GM21717 (cell line): ENCODE measurements at regions not wholly inside any gene's neighbourhood (a gene's known extent, or its start where the extent isn't known, plus 50 kb on each side); places are given as distances from the start of the nearest gene placed in this dataset.
A peak's percentile ranks its signal among the peaks of the same experiment; 100 is the strongest.

Experiments used
- ATAC-seq: cut with Tn5 transposase; IDR thresholded peaks from one replicate; pipeline ENCODE4 v1.9.1; 2021; ENCODE audit warnings: mild to moderate bottlenecking, moderate library complexity; ENCODE audit not compliant: unreplicated experiment

DNA sequence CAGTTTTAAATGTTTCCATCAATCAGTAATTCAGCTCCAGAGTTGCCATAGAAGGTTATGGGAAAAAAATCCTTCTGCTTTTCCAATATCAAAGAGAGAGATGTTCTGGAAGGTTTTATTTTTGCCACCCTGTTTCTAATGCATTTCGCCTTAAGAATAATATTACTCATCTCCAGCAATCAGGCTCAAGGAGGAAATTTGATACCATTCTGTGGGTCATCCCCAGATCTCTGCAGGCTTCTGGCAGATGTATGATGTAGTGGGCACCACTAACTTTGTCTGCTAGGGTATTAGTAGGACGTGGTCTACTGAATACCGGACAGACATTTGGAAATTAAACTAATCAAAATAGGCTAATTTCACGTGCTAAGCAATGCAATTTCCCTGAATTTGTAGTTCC, 645.4 kb upstream of the TENM3 start:
- no peak for ATAC-seq

- no peak for ATAC-seq
Measured at GRCh38 chr4:181599134-181599533, 644.1 kb upstream of the TENM3 start.

GRCh38 chr4:181601103-181601502, 642.1 kb upstream of the TENM3 start:
- ATAC-seq: no peak

GRCh38 chr4:181604546-181604945, 638.7 kb upstream of the TENM3 start:
- ATAC-seq: no peak

DNA sequence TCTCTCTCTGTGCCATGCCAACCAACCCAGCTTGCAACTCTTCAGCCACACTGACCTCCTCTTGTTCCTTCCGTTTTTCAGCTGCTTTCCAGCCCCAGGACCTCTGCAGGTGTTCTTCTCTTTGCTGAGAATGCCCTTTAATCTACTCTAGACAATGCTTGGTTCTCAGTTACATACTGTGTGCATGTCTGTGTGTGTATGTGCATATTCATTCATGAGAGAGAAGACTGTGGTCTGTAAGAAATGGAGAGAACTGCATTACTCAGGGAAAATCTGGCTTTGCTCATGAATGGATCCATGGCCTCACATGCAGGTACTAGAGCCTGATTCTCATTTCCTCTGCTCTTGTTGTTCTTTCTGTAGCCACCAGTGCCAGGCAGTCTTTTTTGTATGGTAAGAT, 636.9 kb upstream of the TENM3 start:
- ATAC-seq: no peak

DNA sequence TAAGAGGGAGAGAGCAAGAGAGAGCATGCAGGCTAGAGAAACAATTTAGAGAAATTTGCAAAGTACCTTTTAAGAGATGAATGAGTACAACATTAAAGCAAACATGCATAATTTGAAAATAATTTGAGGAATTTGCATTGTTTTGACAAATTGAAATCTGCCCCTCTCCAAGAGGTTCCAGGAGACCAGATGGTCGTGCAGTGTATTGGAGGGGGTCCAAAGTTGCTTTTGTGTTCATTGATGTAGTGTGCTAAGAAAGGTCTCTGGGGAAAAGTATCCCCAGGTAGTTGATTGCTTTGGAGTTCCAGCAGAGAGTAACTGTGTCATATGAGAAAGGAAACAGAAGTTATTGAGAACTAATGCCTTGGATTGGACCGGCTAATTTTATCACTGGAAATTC, 635.0 kb upstream of the TENM3 start:
- ATAC-seq: no peak

- no peak for ATAC-seq
Measured at GRCh38 chr4:181611033-181611711, 632.0 kb upstream of the TENM3 start.

DNA sequence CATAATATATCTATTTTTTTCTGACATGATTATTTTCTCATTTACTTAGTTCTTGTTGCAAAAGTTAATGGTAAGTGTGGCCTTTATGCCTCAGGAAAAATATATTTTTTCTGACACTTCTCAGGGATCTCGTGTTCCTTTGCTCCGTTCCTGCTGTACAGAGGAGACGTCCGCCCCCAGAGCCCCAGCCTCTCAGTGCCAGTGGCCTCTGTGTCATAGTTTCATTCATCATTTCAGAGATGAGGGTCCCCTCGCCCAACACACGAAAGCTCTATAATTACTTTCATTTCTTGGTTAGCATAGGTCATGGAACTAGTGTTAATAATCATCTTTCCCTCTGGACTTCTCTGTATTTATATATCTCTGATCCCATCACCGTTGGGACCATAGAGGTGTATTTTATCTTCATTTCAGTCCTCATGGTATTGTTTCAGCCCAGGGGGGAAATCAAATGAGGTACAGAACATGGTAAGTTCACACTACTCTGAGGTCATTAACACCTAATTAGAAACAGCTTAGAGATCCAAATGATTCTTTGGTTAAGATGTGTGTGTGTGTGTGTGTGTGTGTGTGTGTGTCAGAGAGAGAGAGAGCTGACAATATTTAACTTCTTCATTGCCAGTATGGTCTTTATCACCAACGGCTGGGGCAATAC, 631.1 kb upstream of the TENM3 start:
- no peak for ATAC-seq

DNA sequence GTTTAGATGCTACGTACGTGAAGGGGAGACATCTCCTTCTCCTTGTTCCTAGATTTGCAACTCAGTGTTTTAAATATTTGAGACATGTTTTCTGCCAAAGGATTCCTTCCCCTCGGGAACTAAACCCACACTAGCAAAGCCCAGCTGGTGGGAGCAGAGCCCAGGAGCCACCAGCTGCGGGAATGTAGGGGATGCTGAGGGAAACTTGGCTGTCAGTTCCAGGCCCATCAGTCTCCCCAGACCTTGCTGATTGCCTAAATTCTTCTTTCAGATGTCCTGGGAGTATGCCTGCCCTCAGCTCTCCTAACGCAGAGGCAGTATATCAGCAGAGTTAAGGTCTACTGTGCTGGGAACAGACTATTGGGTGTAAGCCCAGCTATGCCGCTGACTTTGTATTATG, 630.0 kb upstream of the TENM3 start:
- no peak for ATAC-seq

- no peak for ATAC-seq
Measured at GRCh38 chr4:181618038-181618618, 625.1 kb upstream of the TENM3 start.

DNA sequence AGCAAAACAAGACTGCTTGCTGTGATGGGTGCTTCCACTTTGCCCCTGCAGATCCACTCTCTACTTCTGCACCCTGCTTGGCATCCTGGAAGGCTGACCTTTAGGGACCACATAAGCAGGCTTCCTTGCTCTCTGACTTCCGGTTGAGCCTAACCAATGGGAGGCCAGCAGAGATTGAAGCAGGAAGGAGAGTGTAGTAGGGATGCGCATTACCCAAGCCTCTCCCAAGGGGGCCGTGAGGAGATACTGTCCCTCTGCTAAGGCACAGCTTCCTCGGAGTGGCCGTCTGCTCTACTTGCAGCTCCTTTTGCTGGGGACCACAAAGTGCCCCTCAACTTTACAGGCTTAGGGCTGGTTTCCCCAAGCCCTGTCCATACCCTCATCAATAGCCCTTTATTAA, 624.3 kb upstream of the TENM3 start:
- no peak for ATAC-seq

DNA sequence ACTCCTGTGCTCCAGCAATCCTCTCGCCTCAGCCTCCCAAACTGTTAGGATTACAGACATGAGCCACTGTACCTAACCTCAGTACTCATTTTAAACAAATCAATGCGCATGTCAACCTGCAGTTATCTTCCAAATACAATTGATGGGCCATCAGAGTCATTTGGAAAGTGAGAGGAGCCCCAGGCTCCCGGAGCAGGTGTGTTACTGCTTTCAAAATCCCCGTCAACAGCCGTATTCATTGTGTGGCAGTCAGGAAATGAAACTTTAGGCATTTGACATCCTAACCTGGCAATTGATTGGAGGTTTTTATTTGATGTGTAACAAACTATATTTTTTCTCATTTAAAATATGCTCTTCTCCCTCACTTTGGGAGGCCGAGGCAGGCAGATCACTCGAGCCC, 623.6 kb upstream of the TENM3 start:
- ATAC-seq: no peak

DNA sequence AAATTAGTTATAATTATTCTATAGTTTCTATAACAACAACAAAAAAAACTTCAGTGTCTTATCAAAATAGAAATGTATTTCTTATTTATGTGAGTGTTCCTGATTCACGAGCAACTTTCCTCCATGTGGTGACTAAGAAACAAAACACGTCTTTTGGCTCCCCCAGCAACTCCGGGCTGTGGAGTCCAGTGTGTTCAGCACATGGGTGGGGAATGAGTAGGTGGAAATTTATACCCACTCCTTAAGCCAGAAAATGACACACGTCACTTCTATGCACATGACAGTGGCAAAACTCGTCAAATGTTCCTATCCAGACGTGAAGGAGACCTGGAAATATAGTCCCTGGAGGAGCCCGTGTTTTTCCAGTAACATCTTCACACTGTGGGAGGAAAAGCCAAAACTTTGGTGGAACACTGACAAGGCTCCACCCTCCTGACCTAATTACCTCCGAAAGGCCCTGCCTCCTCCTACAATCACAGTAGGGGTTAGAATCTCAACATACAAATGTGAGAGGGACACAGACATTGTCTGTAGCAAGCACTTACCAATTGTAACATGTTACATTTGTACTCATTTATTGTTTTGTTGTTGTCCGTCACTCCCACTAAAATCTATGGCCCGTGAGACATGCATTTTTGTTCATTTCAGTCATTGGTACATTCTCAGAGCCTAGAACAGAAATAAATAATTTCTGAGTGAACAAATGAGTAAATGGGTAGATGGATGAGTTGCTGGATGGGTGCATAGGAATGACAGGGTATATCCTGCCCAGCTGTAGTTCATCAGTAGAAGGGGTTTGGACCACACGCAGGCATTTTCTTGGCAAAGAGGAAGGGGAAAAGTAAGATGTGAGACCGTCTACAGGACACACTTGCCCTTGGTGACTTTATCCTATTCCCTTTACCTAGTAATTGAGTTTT, 605.8 kb upstream of the TENM3 start:
- no peak for ATAC-seq

- ATAC-seq: no peak
Measured at GRCh38 chr4:181643466-181643865, 599.7 kb upstream of the TENM3 start.

GRCh38 chr4:181645489-181645888, 597.7 kb upstream of the TENM3 start:
- ATAC-seq: no peak

GRCh38 chr4:181646864-181647263, 596.3 kb upstream of the TENM3 start:
- no peak for ATAC-seq

DNA sequence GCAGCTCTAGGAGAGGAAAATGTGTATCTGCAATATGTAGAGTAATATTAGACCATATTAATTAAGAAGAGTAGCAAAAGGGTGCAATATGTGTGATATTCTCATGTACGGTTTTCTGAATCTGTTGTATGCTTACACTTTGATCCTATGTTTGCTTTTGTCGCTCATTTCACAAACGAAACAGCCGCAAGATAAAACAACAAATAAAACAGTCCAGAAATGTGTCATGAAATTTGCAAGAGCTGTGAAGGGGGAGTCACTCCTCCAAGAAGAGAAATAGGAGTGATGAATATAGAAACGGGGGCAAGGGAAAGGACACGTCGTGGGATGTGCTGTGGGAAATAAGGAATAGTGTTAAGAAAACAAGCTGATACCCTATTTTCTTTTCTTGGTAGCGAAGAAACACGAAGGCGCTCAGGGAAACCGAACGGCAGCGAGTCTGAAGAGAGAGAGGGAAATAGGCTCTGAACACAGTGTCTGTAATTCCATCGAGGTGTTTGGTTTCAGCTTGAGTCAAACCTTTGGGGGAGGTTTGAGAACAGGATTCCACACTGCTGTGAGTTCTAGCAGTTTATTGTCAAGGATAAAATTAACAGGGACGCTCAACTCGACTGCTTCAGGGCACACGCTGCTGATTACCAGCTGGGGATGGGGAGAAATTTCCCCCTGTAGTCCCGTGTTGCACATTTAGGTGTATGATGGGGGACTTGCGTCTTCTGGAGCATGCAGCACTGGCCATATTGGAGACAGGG, 595.6 kb upstream of the TENM3 start:
- ATAC-seq: no peak

- no peak for ATAC-seq
Measured at GRCh38 chr4:181650033-181650825, 593.0 kb upstream of the TENM3 start.

DNA sequence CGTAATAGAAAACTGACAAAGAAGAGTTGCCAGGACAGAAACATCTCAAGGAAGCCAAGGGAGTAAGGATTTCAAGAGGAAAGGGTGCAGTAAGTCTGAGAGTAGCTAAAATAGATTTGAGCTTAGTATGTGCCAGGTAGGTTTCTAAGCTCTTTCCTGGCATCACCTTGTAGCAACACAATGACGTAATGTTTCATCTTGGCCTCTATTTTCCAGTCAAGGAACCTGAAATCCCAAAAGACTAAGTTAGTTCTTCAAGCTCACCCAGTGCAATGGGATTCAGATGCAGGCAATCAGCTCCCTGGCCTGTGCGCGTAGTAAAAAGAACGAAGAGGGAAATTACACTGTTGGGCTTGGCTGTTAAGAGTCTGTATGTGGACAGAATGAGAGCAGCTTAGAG, 586.5 kb upstream of the TENM3 start:
- ATAC-seq: no peak

DNA sequence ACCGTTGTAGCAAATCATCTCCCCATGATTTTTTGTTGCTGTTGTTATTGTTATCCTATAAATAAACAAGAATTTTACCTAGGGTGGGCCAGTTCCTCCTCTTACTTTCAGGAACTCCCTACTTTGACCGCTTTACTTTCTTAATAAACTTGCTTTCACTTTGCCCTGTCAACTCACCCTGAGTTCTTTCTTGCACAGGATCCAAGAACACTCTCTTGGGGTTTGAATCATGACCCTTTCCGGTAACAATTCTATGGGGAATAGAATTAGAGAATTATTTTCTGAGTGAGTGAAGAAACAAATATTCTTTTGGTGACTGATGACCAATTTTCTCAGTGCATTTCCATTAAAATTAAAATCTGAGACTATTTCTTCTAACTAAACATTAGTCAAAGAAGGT, 584.0 kb upstream of the TENM3 start:
- peak; percentile 67 for ATAC-seq
